ENCODE measurements at regions not wholly inside any gene's neighbourhood (a gene's known extent, or its start where the extent isn't known, plus 50 kb on each side); places are given as distances from the start of the nearest gene placed in this dataset.

- no peak for FAIRE-seq
- DNase-seq (ENCODE audit: low spot score) = no peak
These were observed 199.4 kb downstream of the CYRIA start for GRCh38 chr2:16466133-16466820.

GRCh38 chr2:16464641-16465040, 201.0 kb downstream of the CYRIA start:
- FAIRE-seq = no peak
- DNase-seq (ENCODE audit: low spot score) = no peak

GRCh38 chr2:16462958-16463357, 202.7 kb downstream of the CYRIA start:
- FAIRE-seq (no peak), DNase-seq (ENCODE audit: low spot score) (no peak)

- FAIRE-seq (no peak), DNase-seq (ENCODE audit: low spot score) (no peak)
These were observed 204.0 kb downstream of the CYRIA start for GRCh38 chr2:16461672-16462071.

- DNase-seq (ENCODE audit: low spot score) (no peak), FAIRE-seq (no peak)
These were observed 206.0 kb downstream of the CYRIA start for GRCh38 chr2:16459606-16460005.

GRCh38 chr2:16454621-16455020, 211.0 kb downstream of the CYRIA start:
- FAIRE-seq (no peak), DNase-seq (ENCODE audit: low spot score) (no peak)

- DNase-seq (ENCODE audit: low spot score) (no peak), FAIRE-seq (no peak)
These were observed 213.5 kb downstream of the CYRIA start for GRCh38 chr2:16452123-16452522.

GRCh38 chr2:16446706-16447105, 218.9 kb downstream of the CYRIA start:
- DNase-seq (ENCODE audit: low spot score) = no peak
- FAIRE-seq = no peak

GRCh38 chr2:16442971-16443370, 222.7 kb downstream of the CYRIA start:
- FAIRE-seq (no peak), DNase-seq (ENCODE audit: low spot score) (no peak)

GRCh38 chr2:16441431-16441830, 224.2 kb downstream of the CYRIA start:
- DNase-seq (ENCODE audit: low spot score) = peak; percentile 13

GRCh38 chr2:16440898-16441297, 224.7 kb downstream of the CYRIA start:
- DNase-seq (ENCODE audit: low spot score) (no peak), FAIRE-seq (no peak)

More at GRCh38 chr2:16441431-16441830, 224.2 kb downstream of the CYRIA start:
- peak; percentile 30 for FAIRE-seq

- no peak for FAIRE-seq
These were observed 226.9 kb downstream of the CYRIA start for GRCh38 chr2:16438613-16439321.

GRCh38 chr2:16437189-16437588, 228.4 kb downstream of the CYRIA start:
- DNase-seq (ENCODE audit: low spot score) (no peak), FAIRE-seq (no peak)

More at GRCh38 chr2:16438613-16439321, 226.9 kb downstream of the CYRIA start:
- no peak for DNase-seq (ENCODE audit: low spot score)

- no peak for DNase-seq (ENCODE audit: low spot score)
- no peak for FAIRE-seq
These were observed 231.2 kb downstream of the CYRIA start for GRCh38 chr2:16434393-16434792.

GRCh38 chr2:16430846-16431245, 234.8 kb downstream of the CYRIA start:
- FAIRE-seq = no peak
- no peak for DNase-seq (ENCODE audit: low spot score)

- FAIRE-seq = no peak
- no peak for DNase-seq (ENCODE audit: low spot score)
These were observed 236.0 kb downstream of the CYRIA start for GRCh38 chr2:16429431-16430145.

GRCh38 chr2:16429002-16429401, 236.6 kb downstream of the CYRIA start:
- no peak for FAIRE-seq
- no peak for DNase-seq (ENCODE audit: low spot score)

GRCh38 chr2:16425462-16426336, 239.9 kb downstream of the CYRIA start:
- DNase-seq (ENCODE audit: low spot score) = peak; percentile 68
- no peak for FAIRE-seq

- DNase-seq (ENCODE audit: low spot score) (no peak), FAIRE-seq (no peak)
These were observed 245.2 kb downstream of the CYRIA start for GRCh38 chr2:16420421-16420820.

GRCh38 chr2:16417726-16418125, 247.9 kb downstream of the CYRIA start:
- FAIRE-seq (no peak), DNase-seq (ENCODE audit: low spot score) (no peak)

- DNase-seq (ENCODE audit: low spot score) (no peak), FAIRE-seq (no peak)
These were observed 249.0 kb downstream of the CYRIA start for GRCh38 chr2:16416651-16417050.
